MCF 10A (cell line): ENCODE measurements at regions not wholly inside any gene's neighbourhood (a gene's known extent, or its start where the extent isn't known, plus 50 kb on each side); places are given as distances from the start of the nearest gene placed in this dataset.

ENCODE experiments used
- BruUV-seq: library from RNA; stranded (reverse); fragments of 400-500 nt; replicated peaks from 2 replicates; lab custom pipeline; 2021; lab: Mats Ljungman, UMichigan
- CTCF ChIA-PET: fragments of 300-600 bp; sonication (Branson Sonifier 250); formaldehyde crosslinking; extraction: SDS; loops from one replicate; lab custom pipeline; 2021; ENCODE audit warnings: antibody characterized with exemption, inconsistent platforms; lab: Yijun Ruan, JAX
- POLR2A ChIA-PET: fragments of 300-600, 350-650 bp; sonication (Branson Sonifier 250); formaldehyde crosslinking; extraction: SDS; loops from one replicate; lab custom pipeline; 2020; ENCODE audit warnings: antibody characterized with exemption, inconsistent platforms; lab: Yijun Ruan, JAX
- DNase-seq: peaks from one replicate; pipeline ENCODE4 v3.0.0-alpha.2; 2018; ENCODE audit not compliant: unreplicated experiment
- H3K27ac Mint-ChIP-seq: one replicate; pipeline ENCODE4 v1.8.0; 2022; ENCODE audit warnings: mild to moderate bottlenecking, low read depth, mixed read lengths; ENCODE audit not compliant: unreplicated experiment
- H3K27me3 Mint-ChIP-seq: one replicate; pipeline ENCODE4 v1.8.0; 2022; ENCODE audit warnings: mixed read lengths; ENCODE audit not compliant: insufficient read depth, unreplicated experiment
- H3K36me3 Mint-ChIP-seq: one replicate; pipeline ENCODE4 v1.8.0; 2022; ENCODE audit warnings: mild to moderate bottlenecking, moderate library complexity, mixed read lengths; ENCODE audit not compliant: insufficient read depth, unreplicated experiment
- H3K4me1 Mint-ChIP-seq: one replicate; pipeline ENCODE4 v1.8.0; 2022; ENCODE audit warnings: mixed read lengths; ENCODE audit not compliant: insufficient read depth, unreplicated experiment
- H3K4me3 Mint-ChIP-seq: one replicate; pipeline ENCODE4 v1.8.0; 2022; ENCODE audit warnings: mild to moderate bottlenecking, moderate library complexity, mixed read lengths; ENCODE audit not compliant: unreplicated experiment
- H3K9me3 Mint-ChIP-seq: one replicate; pipeline ENCODE4 v1.8.0; 2022; ENCODE audit warnings: mixed read lengths; ENCODE audit not compliant: unreplicated experiment
- CTCF ChIP-seq: fragments of 200-600 bp; IDR thresholded peaks from one replicate; pipeline ENCODE4 v1.8.0; 2022; ENCODE audit warnings: antibody characterized with exemption, mild to moderate bottlenecking; ENCODE audit not compliant: unreplicated experiment
- intact Hi-C: fragments of 100-400 bp; cut with micrococcal nuclease; formaldehyde crosslinking; loops from 2 replicates; pipeline ENCODE4 v1.14.1; 2022

GRCh38 chr14:104472073-104472472, 107.5 kb upstream of the C14orf180 start:
- H3K27ac Mint-ChIP-seq: no peak overlapping the region
- peaks cover 7% of the 10 kb centered on the region for H3K9me3 Mint-ChIP-seq
- no peak overlapping the region for H3K4me3 Mint-ChIP-seq
- intact Hi-C loops: no loop called here
- no peak for DNase-seq
- no TSS peak for BruUV-seq
- TF ChIP-seq CTCF: no peak
- peaks cover 57% of the 10 kb centered on the region for H3K27me3 Mint-ChIP-seq
- no peaks in the 10 kb centered on the region for H3K36me3 Mint-ChIP-seq
- CTCF ChIA-PET: no interaction called here
- POLR2A ChIA-PET: interaction anchor here (0.7 kb wide), 1 partner anchor 13 kb away, joined by 3 read pairs; no protein-coding TSS in a partner anchor
- H3K4me1 Mint-ChIP-seq: no peaks in the 10 kb centered on the region

GRCh38 chr14:104472536-104473243, 106.9 kb upstream of the C14orf180 start:
- POLR2A ChIA-PET: interaction anchor here (0.7 kb wide), 1 partner anchor 13 kb away, joined by 3 read pairs; no protein-coding TSS in a partner anchor
- CTCF ChIA-PET: no interaction called here
- no peaks in the 10 kb centered on the region for H3K4me1 Mint-ChIP-seq
- no TSS peak for BruUV-seq
- TF ChIP-seq CTCF: no peak
- intact Hi-C loops: no loop called here
- H3K9me3 Mint-ChIP-seq: peaks cover 7% of the 10 kb centered on the region
- H3K27ac Mint-ChIP-seq: no peak overlapping the region
- H3K27me3 Mint-ChIP-seq: peaks cover 60% of the 10 kb centered on the region
- no peak overlapping the region for H3K4me3 Mint-ChIP-seq
- DNase-seq: no peak
- H3K36me3 Mint-ChIP-seq: no peaks in the 10 kb centered on the region

- no peaks in the 10 kb centered on the region for H3K4me1 Mint-ChIP-seq
- peaks cover 7% of the 10 kb centered on the region for H3K9me3 Mint-ChIP-seq
- BruUV-seq: no TSS peak
- no peaks in the 10 kb centered on the region for H3K36me3 Mint-ChIP-seq
- DNase-seq: no peak
- peaks cover 60% of the 10 kb centered on the region for H3K27me3 Mint-ChIP-seq
- H3K27ac Mint-ChIP-seq: no peak overlapping the region
- ChIA-PET POLR2A (no interaction called here), CTCF (no interaction called here)
- H3K4me3 Mint-ChIP-seq: no peak overlapping the region
- no peak for TF ChIP-seq CTCF
- intact Hi-C loops: no loop called here
Measured at GRCh38 chr14:104473244-104473565, 106.4 kb upstream of the C14orf180 start.

GRCh38 chr14:104473649-104474494, 105.7 kb upstream of the C14orf180 start:
- no peak for TF ChIP-seq CTCF
- H3K27ac Mint-ChIP-seq: no peak overlapping the region
- no peak overlapping the region for H3K4me3 Mint-ChIP-seq
- no TSS peak for BruUV-seq
- intact Hi-C loops: no loop called here
- peaks cover 53% of the 10 kb centered on the region for H3K27me3 Mint-ChIP-seq
- H3K9me3 Mint-ChIP-seq: peaks cover 7% of the 10 kb centered on the region
- no peak for DNase-seq
- CTCF ChIA-PET: no interaction called here
- H3K4me1 Mint-ChIP-seq: no peaks in the 10 kb centered on the region
- no peaks in the 10 kb centered on the region for H3K36me3 Mint-ChIP-seq
- POLR2A ChIA-PET: interaction anchor here (0.6 kb wide), 1 partner anchor 9 kb away, joined by 3 read pairs; no protein-coding TSS in a partner anchor
